ENCODE measurements at regions not wholly inside any gene's neighbourhood (a gene's known extent, or its start where the extent isn't known, plus 50 kb on each side); places are given as distances from the start of the nearest gene placed in this dataset.

DNA sequence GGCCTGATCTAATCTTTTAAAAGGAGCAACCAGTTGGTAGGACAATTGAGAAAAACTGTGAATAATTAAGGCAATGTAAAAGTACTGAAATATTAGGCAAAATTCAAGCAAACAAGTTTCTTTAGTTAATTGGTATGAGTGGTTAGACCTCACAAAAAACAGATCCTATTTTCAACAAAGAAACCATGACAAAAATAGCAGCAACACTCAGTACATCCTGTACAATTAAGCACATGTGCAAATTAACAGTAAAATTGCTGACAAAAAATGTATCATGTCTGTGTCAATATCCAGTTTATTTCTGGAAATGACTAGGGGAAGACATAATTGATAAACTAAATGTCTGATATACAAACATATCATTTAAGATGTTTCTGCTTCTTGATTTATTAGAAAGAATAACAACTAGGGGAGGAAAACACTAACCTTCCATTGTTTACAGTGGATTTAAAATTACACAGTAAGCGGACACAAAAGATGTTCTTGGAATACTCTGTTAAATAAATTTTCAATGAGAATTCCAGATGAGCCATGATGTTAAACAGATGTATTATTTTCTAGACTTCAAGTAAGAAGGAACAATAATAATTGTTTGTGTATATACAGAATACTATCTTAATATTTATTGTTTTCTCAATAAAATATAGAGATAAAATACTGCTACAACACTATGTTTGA is 638.9 kb downstream of the SPRY1 start:
- TF ChIP-seq ZBTB21 (CRISPR knock-in tag; IDR thresholded peaks at IDR 0.05; ENCODE audit: borderline replicate concordance) (no peak), ZNF232 (CRISPR knock-in tag; IDR thresholded peaks at IDR 0.05) (no peak), GABPB1 (CRISPR knock-in tag; IDR thresholded peaks at IDR 0.05) (no peak), FOXK1 (CRISPR knock-in tag; IDR thresholded peaks at IDR 0.05) (no peak), NR2C2 (CRISPR knock-in tag; IDR thresholded peaks at IDR 0.05) (no peak), HMGA2 (CRISPR knock-in tag; IDR thresholded peaks at IDR 0.05) (no peak)
- TF ChIP-seq, protein P1, sequence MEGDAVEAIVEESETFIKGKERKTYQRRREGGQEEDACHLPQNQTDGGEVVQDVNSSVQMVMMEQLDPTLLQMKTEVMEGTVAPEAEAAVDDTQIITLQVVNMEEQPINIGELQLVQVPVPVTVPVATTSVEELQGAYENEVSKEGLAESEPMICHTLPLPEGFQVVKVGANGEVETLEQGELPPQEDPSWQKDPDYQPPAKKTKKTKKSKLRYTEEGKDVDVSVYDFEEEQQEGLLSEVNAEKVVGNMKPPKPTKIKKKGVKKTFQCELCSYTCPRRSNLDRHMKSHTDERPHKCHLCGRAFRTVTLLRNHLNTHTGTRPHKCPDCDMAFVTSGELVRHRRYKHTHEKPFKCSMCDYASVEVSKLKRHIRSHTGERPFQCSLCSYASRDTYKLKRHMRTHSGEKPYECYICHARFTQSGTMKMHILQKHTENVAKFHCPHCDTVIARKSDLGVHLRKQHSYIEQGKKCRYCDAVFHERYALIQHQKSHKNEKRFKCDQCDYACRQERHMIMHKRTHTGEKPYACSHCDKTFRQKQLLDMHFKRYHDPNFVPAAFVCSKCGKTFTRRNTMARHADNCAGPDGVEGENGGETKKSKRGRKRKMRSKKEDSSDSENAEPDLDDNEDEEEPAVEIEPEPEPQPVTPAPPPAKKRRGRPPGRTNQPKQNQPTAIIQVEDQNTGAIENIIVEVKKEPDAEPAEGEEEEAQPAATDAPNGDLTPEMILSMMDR (IDR thresholded peaks at IDR 0.05), result no peak
- TF ChIP-seq, protein P2, sequence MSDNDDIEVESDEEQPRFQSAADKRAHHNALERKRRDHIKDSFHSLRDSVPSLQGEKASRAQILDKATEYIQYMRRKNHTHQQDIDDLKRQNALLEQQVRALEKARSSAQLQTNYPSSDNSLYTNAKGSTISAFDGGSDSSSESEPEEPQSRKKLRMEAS (CRISPR knock-in tag; IDR thresholded peaks at IDR 0.05), result no peak
- TF ChIP-seq, protein P3, sequence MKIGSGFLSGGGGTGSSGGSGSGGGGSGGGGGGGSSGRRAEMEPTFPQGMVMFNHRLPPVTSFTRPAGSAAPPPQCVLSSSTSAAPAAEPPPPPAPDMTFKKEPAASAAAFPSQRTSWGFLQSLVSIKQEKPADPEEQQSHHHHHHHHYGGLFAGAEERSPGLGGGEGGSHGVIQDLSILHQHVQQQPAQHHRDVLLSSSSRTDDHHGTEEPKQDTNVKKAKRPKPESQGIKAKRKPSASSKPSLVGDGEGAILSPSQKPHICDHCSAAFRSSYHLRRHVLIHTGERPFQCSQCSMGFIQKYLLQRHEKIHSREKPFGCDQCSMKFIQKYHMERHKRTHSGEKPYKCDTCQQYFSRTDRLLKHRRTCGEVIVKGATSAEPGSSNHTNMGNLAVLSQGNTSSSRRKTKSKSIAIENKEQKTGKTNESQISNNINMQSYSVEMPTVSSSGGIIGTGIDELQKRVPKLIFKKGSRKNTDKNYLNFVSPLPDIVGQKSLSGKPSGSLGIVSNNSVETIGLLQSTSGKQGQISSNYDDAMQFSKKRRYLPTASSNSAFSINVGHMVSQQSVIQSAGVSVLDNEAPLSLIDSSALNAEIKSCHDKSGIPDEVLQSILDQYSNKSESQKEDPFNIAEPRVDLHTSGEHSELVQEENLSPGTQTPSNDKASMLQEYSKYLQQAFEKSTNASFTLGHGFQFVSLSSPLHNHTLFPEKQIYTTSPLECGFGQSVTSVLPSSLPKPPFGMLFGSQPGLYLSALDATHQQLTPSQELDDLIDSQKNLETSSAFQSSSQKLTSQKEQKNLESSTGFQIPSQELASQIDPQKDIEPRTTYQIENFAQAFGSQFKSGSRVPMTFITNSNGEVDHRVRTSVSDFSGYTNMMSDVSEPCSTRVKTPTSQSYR (CRISPR knock-in tag; IDR thresholded peaks at IDR 0.05), result no peak
- TF ChIP-seq, protein P4, sequence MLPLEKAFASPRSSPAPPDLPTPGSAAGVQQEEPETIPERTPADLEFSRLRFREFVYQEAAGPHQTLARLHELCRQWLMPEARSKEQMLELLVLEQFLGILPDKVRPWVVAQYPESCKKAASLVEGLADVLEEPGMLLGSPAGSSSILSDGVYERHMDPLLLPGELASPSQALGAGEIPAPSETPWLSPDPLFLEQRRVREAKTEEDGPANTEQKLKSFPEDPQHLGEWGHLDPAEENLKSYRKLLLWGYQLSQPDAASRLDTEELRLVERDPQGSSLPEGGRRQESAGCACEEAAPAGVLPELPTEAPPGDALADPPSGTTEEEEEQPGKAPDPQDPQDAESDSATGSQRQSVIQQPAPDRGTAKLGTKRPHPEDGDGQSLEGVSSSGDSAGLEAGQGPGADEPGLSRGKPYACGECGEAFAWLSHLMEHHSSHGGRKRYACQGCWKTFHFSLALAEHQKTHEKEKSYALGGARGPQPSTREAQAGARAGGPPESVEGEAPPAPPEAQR (CRISPR knock-in tag; IDR thresholded peaks at IDR 0.05), result no peak

Data from WTC11 (cell line).